GM23338 (cell line): ENCODE measurements at regions not wholly inside any gene's neighbourhood (a gene's known extent, or its start where the extent isn't known, plus 50 kb on each side); places are given as distances from the start of the nearest gene placed in this dataset.

Experiments used
- ATAC-seq: fragments of 200-7000 bp; cut with Tn5 transposase; 3 replicates; pipeline ENCODE4 v1.9.1; 2020
- DNase-seq: peaks from one replicate; pipeline ENCODE4 v3.0.0-alpha.2; 2015; ENCODE audit warnings: low spot score
- H2AFZ ChIP-seq: fragments of 200-600 bp; sonication (generic); 2 replicates; pipeline ENCODE4 v1.8.0; 2016; ENCODE audit warnings: antibody characterized with exemption, mild to moderate bottlenecking, moderate library complexity
- H3F3A ChIP-seq: fragments of 200-600 bp; sonication (generic); replicated peaks from 2 replicates; pipeline ENCODE4 v1.8.0; 2017; ENCODE audit warnings: antibody characterized with exemption, mixed run types, low read depth
- H3K27ac ChIP-seq: fragments of 200-600 bp; sonication (generic); 2 replicates; pipeline ENCODE4 v1.6.1; 2016; ENCODE audit warnings: low read depth
- H3K27me3 ChIP-seq: fragments of 200-600 bp; sonication (generic); 2 replicates; pipeline ENCODE4 v1.8.0; 2016; ENCODE audit warnings: mild to moderate bottlenecking, mixed run types, moderate library complexity; ENCODE audit not compliant: insufficient read depth
- H3K36me3 ChIP-seq: fragments of 200-600 bp; sonication (generic); 2 replicates; pipeline ENCODE4 v1.8.0; 2016; ENCODE audit warnings: mild to moderate bottlenecking; ENCODE audit not compliant: insufficient read depth
- H3K4me1 ChIP-seq: fragments of 200-600 bp; sonication (generic); 2 replicates; pipeline ENCODE4 v1.8.0; 2016; ENCODE audit warnings: mild to moderate bottlenecking, moderate library complexity; ENCODE audit not compliant: insufficient read depth
- H3K4me2 ChIP-seq: fragments of 200-600 bp; sonication (generic); 2 replicates; pipeline ENCODE4 v1.7.1; 2017; ENCODE audit warnings: mixed run types
- H3K4me3 ChIP-seq: fragments of 200-600 bp; sonication (generic); 2 replicates; pipeline ENCODE4 v1.6.1; 2016; ENCODE audit warnings: mixed run types
- H3K79me2 ChIP-seq: fragments of 200-600 bp; sonication (generic); replicated peaks from 2 replicates; pipeline ENCODE4 v1.8.0; 2017; ENCODE audit warnings: mild to moderate bottlenecking; ENCODE audit not compliant: insufficient read depth
- H3K9me2 ChIP-seq: fragments of 200-600 bp; sonication (generic); 2 replicates; pipeline ENCODE4 v1.8.0; 2017; ENCODE audit not compliant: insufficient read depth
- H4K20me1 ChIP-seq: fragments of 200-600 bp; sonication (generic); replicated peaks from 2 replicates; pipeline ENCODE4 v1.8.0; 2017; ENCODE audit warnings: mild to moderate bottlenecking; ENCODE audit not compliant: insufficient read depth
- H3K27ac Mint-ChIP-seq: 2 replicates; pipeline ENCODE4 v1.8.0; 2020; ENCODE audit warnings: inconsistent platforms, mild to moderate bottlenecking, moderate library complexity, mixed read lengths
- H3K27me3 Mint-ChIP-seq: 3 replicates; pipeline ENCODE4 v1.8.0; 2022; ENCODE audit warnings: low read depth, mild to moderate bottlenecking, moderate library complexity, mixed read lengths, inconsistent platforms; ENCODE audit not compliant: insufficient read depth, poor library complexity
- H3K36me3 Mint-ChIP-seq: 3 replicates; pipeline ENCODE4 v1.8.0; 2021; ENCODE audit warnings: low read depth, mild to moderate bottlenecking, inconsistent platforms, moderate library complexity, mixed read lengths
- H3K4me1 Mint-ChIP-seq: 3 replicates; pipeline ENCODE4 v1.8.0; 2020; ENCODE audit warnings: mild to moderate bottlenecking, inconsistent platforms, mixed read lengths
- H3K4me3 Mint-ChIP-seq: 3 replicates; pipeline ENCODE4 v1.8.0; 2021; ENCODE audit warnings: moderate library complexity, mild to moderate bottlenecking, inconsistent platforms, mixed read lengths
- H3K9me3 Mint-ChIP-seq: 3 replicates; pipeline ENCODE4 v1.8.0; 2020; ENCODE audit warnings: moderate library complexity, mild to moderate bottlenecking, inconsistent platforms, mixed read lengths
- EZH2 ChIP-seq: fragments of 200-600 bp; sonication (generic); IDR thresholded peaks from one replicate; pipeline ENCODE4 v1.8.0; 2017; ENCODE audit warnings: antibody characterized with exemption, mild to moderate bottlenecking, low read depth; ENCODE audit not compliant: unreplicated experiment
- STAT1 ChIP-seq: IDR thresholded peaks from one replicate; pipeline ENCODE4 v1.6.1; 2016; ENCODE audit warnings: antibody characterized with exemption; ENCODE audit not compliant: unreplicated experiment
- ZNF114 ChIP-seq: fragments of 250-450 bp; sonication (Bioruptor Pico); IDR thresholded peaks from 2 replicates; pipeline ENCODE4 v1.5.0; 2020; ENCODE audit warnings: mild to moderate bottlenecking, moderate library complexity
- TF ChIP-seq, protein P1 (sequence below): fragments of 250-450 bp; sonication (Bioruptor Pico); IDR thresholded peaks from 2 replicates; pipeline ENCODE4 v1.5.0; 2020; ENCODE audit warnings: mild to moderate bottlenecking, moderate library complexity
- TF ChIP-seq, protein P2 (sequence below), 2 experiments: fragments of 200-600 bp in 1 of 2; sonication (generic) in 1 of 2; conservative IDR thresholded peaks; 2 replicates each; pipeline versions ENCODE4 v1.5.1 to v1.6.1; 2016 to 2017; ENCODE audit warnings: antibody characterized with exemption in 2 of 2, low read depth in 2 of 2, mild to moderate bottlenecking in 2 of 2, moderate library complexity in 1 of 2
- TF ChIP-seq, protein P3 (sequence below): IDR thresholded peaks from 2 replicates; pipeline ENCODE4 v1.6.1; 2016; ENCODE audit warnings: antibody characterized with exemption

DNA sequence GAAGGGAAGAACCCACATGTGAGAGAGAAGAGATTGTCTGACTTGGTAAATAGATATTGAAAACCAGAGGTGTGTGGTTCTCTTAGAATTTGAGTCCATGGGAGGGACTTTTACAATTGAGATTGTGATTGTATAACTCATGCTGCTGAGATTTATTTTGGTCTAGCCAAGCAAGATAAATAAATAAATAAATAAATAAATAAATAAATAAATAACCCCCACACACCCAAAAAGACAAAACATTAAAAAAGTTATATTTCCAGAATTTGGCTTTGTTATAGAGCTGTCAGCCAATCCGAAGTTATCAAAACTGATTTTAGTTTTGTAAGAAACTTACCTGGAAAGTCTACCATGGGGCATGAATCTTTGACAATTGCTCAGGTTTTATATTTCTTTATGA, 416.6 kb downstream of the ZSWIM6 start:
- H3K36me3 Mint-ChIP-seq, result no peaks in the 10 kb centered on the region
- Histone ChIP-seq H4K20me1 (no peaks in the 10 kb centered on the region), H3K27ac (no peak overlapping the region), H3K4me2 (no peak overlapping the region), H3K4me3 (no peak overlapping the region), H2AFZ (0 out of 2 replicates have a peak overlapping the region, but pooled peaks have one; percentile 79), H3K79me2 (no peaks in the 10 kb centered on the region), H3K27me3 (no peaks in the 10 kb centered on the region), H3K36me3 (no peaks in the 10 kb centered on the region), H3K9me2 (0 out of 2 replicates have a peak, but pooled peaks cover 8% of the 10 kb centered on the region), H3F3A (no peaks in the 10 kb centered on the region), H3K4me1 (no peaks in the 10 kb centered on the region)
- ATAC-seq (no peak), DNase-seq (no peak)
- H3K4me3 Mint-ChIP-seq, result no peak overlapping the region
- H3K4me1 Mint-ChIP-seq, result peaks cover 18% of the 10 kb centered on the region
- no peak for TF ChIP-seq EZH2
- TF ChIP-seq, protein P1, sequence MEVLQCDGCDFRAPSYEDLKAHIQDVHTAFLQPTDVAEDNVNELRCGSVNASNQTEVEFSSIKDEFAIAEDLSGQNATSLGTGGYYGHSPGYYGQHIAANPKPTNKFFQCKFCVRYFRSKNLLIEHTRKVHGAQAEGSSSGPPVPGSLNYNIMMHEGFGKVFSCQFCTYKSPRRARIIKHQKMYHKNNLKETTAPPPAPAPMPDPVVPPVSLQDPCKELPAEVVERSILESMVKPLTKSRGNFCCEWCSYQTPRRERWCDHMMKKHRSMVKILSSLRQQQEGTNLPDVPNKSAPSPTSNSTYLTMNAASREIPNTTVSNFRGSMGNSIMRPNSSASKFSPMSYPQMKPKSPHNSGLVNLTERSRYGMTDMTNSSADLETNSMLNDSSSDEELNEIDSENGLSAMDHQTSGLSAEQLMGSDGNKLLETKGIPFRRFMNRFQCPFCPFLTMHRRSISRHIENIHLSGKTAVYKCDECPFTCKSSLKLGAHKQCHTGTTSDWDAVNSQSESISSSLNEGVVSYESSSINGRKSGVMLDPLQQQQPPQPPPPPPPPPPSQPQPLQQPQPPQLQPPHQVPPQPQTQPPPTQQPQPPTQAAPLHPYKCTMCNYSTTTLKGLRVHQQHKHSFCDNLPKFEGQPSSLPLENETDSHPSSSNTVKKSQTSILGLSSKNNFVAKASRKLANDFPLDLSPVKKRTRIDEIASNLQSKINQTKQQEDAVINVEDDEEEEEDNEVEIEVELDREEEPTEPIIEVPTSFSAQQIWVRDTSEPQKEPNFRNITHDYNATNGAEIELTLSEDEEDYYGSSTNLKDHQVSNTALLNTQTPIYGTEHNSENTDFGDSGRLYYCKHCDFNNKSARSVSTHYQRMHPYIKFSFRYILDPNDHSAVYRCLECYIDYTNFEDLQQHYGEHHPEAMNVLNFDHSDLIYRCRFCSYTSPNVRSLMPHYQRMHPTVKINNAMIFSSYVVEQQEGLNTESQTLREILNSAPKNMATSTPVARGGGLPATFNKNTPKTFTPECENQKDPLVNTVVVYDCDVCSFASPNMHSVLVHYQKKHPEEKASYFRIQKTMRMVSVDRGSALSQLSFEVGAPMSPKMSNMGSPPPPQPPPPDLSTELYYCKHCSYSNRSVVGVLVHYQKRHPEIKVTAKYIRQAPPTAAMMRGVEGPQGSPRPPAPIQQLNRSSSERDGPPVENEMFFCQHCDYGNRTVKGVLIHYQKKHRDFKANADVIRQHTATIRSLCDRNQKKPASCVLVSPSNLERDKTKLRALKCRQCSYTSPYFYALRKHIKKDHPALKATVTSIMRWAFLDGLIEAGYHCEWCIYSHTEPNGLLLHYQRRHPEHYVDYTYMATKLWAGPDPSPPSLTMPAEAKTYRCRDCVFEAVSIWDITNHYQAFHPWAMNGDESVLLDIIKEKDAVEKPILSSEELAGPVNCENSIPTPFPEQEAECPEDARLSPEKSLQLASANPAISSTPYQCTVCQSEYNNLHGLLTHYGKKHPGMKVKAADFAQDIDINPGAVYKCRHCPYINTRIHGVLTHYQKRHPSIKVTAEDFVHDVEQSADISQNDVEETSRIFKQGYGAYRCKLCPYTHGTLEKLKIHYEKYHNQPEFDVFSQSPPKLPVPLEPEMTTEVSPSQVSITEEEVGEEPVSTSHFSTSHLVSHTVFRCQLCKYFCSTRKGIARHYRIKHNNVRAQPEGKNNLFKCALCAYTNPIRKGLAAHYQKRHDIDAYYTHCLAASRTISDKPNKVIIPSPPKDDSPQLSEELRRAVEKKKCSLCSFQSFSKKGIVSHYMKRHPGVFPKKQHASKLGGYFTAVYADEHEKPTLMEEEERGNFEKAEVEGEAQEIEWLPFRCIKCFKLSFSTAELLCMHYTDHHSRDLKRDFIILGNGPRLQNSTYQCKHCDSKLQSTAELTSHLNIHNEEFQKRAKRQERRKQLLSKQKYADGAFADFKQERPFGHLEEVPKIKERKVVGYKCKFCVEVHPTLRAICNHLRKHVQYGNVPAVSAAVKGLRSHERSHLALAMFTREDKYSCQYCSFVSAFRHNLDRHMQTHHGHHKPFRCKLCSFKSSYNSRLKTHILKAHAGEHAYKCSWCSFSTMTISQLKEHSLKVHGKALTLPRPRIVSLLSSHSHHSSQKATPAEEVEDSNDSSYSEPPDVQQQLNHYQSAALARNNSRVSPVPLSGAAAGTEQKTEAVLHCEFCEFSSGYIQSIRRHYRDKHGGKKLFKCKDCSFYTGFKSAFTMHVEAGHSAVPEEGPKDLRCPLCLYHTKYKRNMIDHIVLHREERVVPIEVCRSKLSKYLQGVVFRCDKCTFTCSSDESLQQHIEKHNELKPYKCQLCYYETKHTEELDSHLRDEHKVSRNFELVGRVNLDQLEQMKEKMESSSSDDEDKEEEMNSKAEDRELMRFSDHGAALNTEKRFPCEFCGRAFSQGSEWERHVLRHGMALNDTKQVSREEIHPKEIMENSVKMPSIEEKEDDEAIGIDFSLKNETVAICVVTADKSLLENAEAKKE (CRISPR knock-in tag), result no peak
- TF ChIP-seq, protein P2, sequence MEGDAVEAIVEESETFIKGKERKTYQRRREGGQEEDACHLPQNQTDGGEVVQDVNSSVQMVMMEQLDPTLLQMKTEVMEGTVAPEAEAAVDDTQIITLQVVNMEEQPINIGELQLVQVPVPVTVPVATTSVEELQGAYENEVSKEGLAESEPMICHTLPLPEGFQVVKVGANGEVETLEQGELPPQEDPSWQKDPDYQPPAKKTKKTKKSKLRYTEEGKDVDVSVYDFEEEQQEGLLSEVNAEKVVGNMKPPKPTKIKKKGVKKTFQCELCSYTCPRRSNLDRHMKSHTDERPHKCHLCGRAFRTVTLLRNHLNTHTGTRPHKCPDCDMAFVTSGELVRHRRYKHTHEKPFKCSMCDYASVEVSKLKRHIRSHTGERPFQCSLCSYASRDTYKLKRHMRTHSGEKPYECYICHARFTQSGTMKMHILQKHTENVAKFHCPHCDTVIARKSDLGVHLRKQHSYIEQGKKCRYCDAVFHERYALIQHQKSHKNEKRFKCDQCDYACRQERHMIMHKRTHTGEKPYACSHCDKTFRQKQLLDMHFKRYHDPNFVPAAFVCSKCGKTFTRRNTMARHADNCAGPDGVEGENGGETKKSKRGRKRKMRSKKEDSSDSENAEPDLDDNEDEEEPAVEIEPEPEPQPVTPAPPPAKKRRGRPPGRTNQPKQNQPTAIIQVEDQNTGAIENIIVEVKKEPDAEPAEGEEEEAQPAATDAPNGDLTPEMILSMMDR (conservative IDR thresholded peaks at IDR 0.05; ENCODE audit: low read depth in 2 of 2), result no peak
- no peaks in the 10 kb centered on the region for H3K9me3 Mint-ChIP-seq
- H3K27ac Mint-ChIP-seq, result no peak overlapping the region
- peaks cover 3% of the 10 kb centered on the region for H3K27me3 Mint-ChIP-seq

DNA sequence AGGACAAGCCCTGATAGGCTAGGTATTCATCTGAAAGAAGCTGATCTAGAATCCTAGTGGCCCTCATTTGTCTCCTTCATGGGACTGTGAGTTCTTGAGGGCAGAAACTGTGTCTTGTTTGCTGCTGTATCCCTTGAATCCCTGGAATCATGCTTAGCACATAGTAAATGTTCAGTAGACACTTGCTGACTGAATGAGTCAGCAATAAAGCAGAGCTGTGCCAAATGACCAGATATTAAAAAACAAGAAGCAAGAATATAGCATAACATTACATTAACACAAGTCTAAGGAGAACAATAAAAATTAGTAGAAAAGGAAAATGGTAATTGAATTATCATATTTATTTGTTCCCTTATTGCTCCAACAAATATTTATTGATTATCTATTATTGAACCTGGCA, 420.5 kb downstream of the ZSWIM6 start:
- no peak overlapping the region for H3K4me3 ChIP-seq
- H3K9me3 Mint-ChIP-seq, result no peaks in the 10 kb centered on the region
- H3K27ac Mint-ChIP-seq, result no peak overlapping the region
- H3K9me2 ChIP-seq, result peaks cover 17% of the 10 kb centered on the region
- no peaks in the 10 kb centered on the region for H3F3A ChIP-seq
- H3K27me3 ChIP-seq, result no peaks in the 10 kb centered on the region
- H3K36me3 ChIP-seq, result no peaks in the 10 kb centered on the region
- no peak overlapping the region for H3K27ac ChIP-seq
- DNase-seq (no peak), ATAC-seq (no peak)
- H3K4me2 ChIP-seq, result no peak overlapping the region
- no peaks in the 10 kb centered on the region for H3K79me2 ChIP-seq
- H3K27me3 Mint-ChIP-seq, result peaks cover 3% of the 10 kb centered on the region
- no peak overlapping the region for H2AFZ ChIP-seq
- H3K4me3 Mint-ChIP-seq, result no peak overlapping the region
- no peaks in the 10 kb centered on the region for H3K36me3 Mint-ChIP-seq
- H3K4me1 Mint-ChIP-seq, result peaks cover 20% of the 10 kb centered on the region
- peaks cover 12% of the 10 kb centered on the region; the same call in 1 of the 2 replicates for H3K4me1 ChIP-seq
- no peaks in the 10 kb centered on the region for H4K20me1 ChIP-seq
- no peak for TF ChIP-seq ZNF114 (CRISPR knock-in tag)
- no peak for TF ChIP-seq STAT1
- TF ChIP-seq EZH2, result no peak
- TF ChIP-seq, protein P3, sequence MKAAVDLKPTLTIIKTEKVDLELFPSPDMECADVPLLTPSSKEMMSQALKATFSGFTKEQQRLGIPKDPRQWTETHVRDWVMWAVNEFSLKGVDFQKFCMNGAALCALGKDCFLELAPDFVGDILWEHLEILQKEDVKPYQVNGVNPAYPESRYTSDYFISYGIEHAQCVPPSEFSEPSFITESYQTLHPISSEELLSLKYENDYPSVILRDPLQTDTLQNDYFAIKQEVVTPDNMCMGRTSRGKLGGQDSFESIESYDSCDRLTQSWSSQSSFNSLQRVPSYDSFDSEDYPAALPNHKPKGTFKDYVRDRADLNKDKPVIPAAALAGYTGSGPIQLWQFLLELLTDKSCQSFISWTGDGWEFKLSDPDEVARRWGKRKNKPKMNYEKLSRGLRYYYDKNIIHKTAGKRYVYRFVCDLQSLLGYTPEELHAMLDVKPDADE, result no peak
